Breast epithelium (tissue), 3 donors: ENCODE measurements at regions not wholly inside any gene's neighbourhood (a gene's known extent, or its start where the extent isn't known, plus 50 kb on each side); places are given as distances from the start of the nearest gene placed in this dataset.

Experiments used
- CTCF ChIP-seq, 3 donors: fragments of 450-650 bp; IDR thresholded peaks; one replicate each; pipeline ENCODE4 v1.5.1; 2016 to 2017; ENCODE audit warnings: antibody characterized with exemption in 3 of 3, mild to moderate bottlenecking in 3 of 3, moderate library complexity in 3 of 3
- POLR2AphosphoS5 ChIP-seq, 3 donors: sonication (generic); formaldehyde crosslinking; IDR thresholded peaks; one replicate each; pipeline ENCODE4 v1.6.1; 2017; ENCODE audit warnings: antibody characterized with exemption in 3 of 3

GRCh38 chr2:23131066-23131575, 253.9 kb upstream of the KLHL29 start:
- TF ChIP-seq CTCF (IDR thresholded peaks at IDR 0.05) (no peak), POLR2AphosphoS5 (IDR thresholded peaks at IDR 0.05) (no peak)
